H1 (cell line): ENCODE measurements at regions not wholly inside any gene's neighbourhood (a gene's known extent, or its start where the extent isn't known, plus 50 kb on each side); places are given as distances from the start of the nearest gene placed in this dataset.

Experiments used
- CTCF ChIA-PET: fragments of 300-600 bp; sonication (Branson Sonifier 250); formaldehyde crosslinking; loops from one replicate; lab custom pipeline; 2021; ENCODE audit not compliant: partially characterized antibody; lab: Charles Lee
- POLR2A ChIA-PET: fragments of 300-600 bp; sonication (Branson Sonifier 250); formaldehyde crosslinking; loops from one replicate; lab custom pipeline; 2021; ENCODE audit warnings: inconsistent platforms; ENCODE audit not compliant: partially characterized antibody; lab: Charles Lee
- DNase-seq, 2 experiments: peaks; one replicate each; pipeline versions ENCODE4 v3.0.0 to v3.0.0-alpha.2; 2010 to 2022; ENCODE audit warnings: low spot score in 2 of 2, low read depth in 1 of 2, mixed read lengths in 1 of 2
- FAIRE-seq: peaks from 2 replicates; lab custom pipeline; 2011; peaks lifted over from hg19 to GRCh38; lab: Jason Lieb, UNC
- H2AFZ ChIP-seq: 2 replicates; pipeline ENCODE4 v1.8.1; 2012; ENCODE audit warnings: low read length, inconsistent platforms
- H2AK5ac ChIP-seq: 2 replicates; pipeline ENCODE4 v1.6.1; 2013; ENCODE audit warnings: low read depth, low read length
- H2BK120ac ChIP-seq: replicated peaks from 2 replicates; pipeline ENCODE3; 2013; ENCODE audit warnings: low read depth, low read length, inconsistent platforms
- H2BK12ac ChIP-seq: 2 replicates; pipeline ENCODE4 v1.6.1; 2013; ENCODE audit warnings: low read depth, low read length
- H2BK15ac ChIP-seq: 2 replicates; pipeline ENCODE4 v1.6.1; 2013; ENCODE audit warnings: low read length
- H2BK20ac ChIP-seq: 2 replicates; pipeline ENCODE4 v1.6.1; 2013; ENCODE audit warnings: low read length
- H2BK5ac ChIP-seq: 2 replicates; pipeline ENCODE4 v1.6.1; 2013; ENCODE audit warnings: low read depth, low read length
- H3K14ac ChIP-seq: 2 replicates; pipeline ENCODE4 v1.6.1; 2013; ENCODE audit warnings: inconsistent platforms; ENCODE audit not compliant: insufficient read length
- H3K18ac ChIP-seq: 2 replicates; pipeline ENCODE4 v1.6.1; 2013; ENCODE audit warnings: low read length; ENCODE audit errors: extremely low read depth
- H3K23ac ChIP-seq: 2 replicates; pipeline ENCODE4 v1.6.1; 2013; ENCODE audit warnings: inconsistent platforms; ENCODE audit not compliant: insufficient read length
- H3K23me2 ChIP-seq: 2 replicates; pipeline ENCODE4 v1.6.1; 2013; ENCODE audit warnings: low read depth, low read length
- H3K27ac ChIP-seq: 2 replicates; pipeline ENCODE4 v1.6.1; 2011; ENCODE audit warnings: low read depth, low read length, inconsistent platforms
- H3K27me3 ChIP-seq, 4 experiments: replicated peaks in 1 of 4; 1 replicate in 1 of 4; 2 replicates in 3 of 4; pipeline versions ENCODE4 v1.6.1 to v1.8.1; 2011 to 2013; ENCODE audit warnings: low read length in 3 of 4, mild to moderate bottlenecking in 3 of 4, inconsistent platforms in 2 of 4, mixed read lengths in 2 of 4, moderate library complexity in 1 of 4; ENCODE audit not compliant: control insufficient read depth in 3 of 4, insufficient read depth in 3 of 4; ENCODE audit errors: extremely low read depth in 1 of 4
- H3K36me3 ChIP-seq, 4 experiments: 2 replicates each; pipeline versions ENCODE4 v1.6.1 to v1.8.1; 2011 to 2013; ENCODE audit warnings: mild to moderate bottlenecking in 4 of 4, low read length in 3 of 4, moderate library complexity in 2 of 4, control low read depth in 1 of 4, inconsistent platforms in 1 of 4; ENCODE audit not compliant: insufficient read depth in 4 of 4, control insufficient read depth in 2 of 4
- H3K4ac ChIP-seq: replicated peaks from 2 replicates; pipeline ENCODE3; 2013; ENCODE audit warnings: low read length, low read depth, mixed read lengths, inconsistent platforms; ENCODE audit not compliant: insufficient read length
- H3K4me1 ChIP-seq, 4 experiments: replicated peaks in 1 of 4; 1 replicate in 1 of 4; 2 replicates in 3 of 4; pipeline versions ENCODE4 v1.6.1 to v1.8.1; 2011 to 2013; ENCODE audit warnings: low read length in 3 of 4, inconsistent platforms in 2 of 4, mixed read lengths in 1 of 4; ENCODE audit not compliant: insufficient read depth in 4 of 4, control insufficient read depth in 3 of 4
- H3K4me2 ChIP-seq, 2 experiments: 2 replicates each; pipeline versions ENCODE4 v1.6.1 to v1.8.1; 2011 to 2013; ENCODE audit warnings: low read depth in 2 of 2, low read length in 2 of 2, control low read depth in 1 of 2, inconsistent platforms in 1 of 2, mild to moderate bottlenecking in 1 of 2; ENCODE audit not compliant: insufficient read depth in 1 of 2
- H3K4me3 ChIP-seq, 4 experiments: fragments of 200-600, 300-600 bp in 1 of 4; sonication (generic), shearing (Covaris generic), sonication (Bioruptor Twin) in 1 of 4; 2 replicates each; pipeline versions ENCODE4 v1.5.1 to v1.8.1; 2011 to 2016; ENCODE audit warnings: low read length in 4 of 4, low read depth in 3 of 4, control low read depth in 2 of 4, inconsistent platforms in 2 of 4, mild to moderate bottlenecking in 2 of 4, mixed read lengths in 1 of 4, moderate library complexity in 1 of 4; ENCODE audit not compliant: insufficient read depth in 2 of 4; ENCODE audit errors: extremely low read depth in 1 of 4
- H3K56ac ChIP-seq: replicated peaks from 2 replicates; pipeline ENCODE3; 2013; ENCODE audit warnings: low read depth, mild to moderate bottlenecking, mixed read lengths, low read length, inconsistent platforms; ENCODE audit not compliant: insufficient read length
- H3K79me1 ChIP-seq: 2 replicates; pipeline ENCODE4 v1.6.1; 2013; ENCODE audit warnings: low read depth, low read length, control low read depth
- H3K79me2 ChIP-seq, 2 experiments: 2 replicates each; pipeline versions ENCODE4 v1.6.1 to v1.8.1; 2012 to 2013; ENCODE audit warnings: low read length in 2 of 2, mild to moderate bottlenecking in 2 of 2, inconsistent platforms in 1 of 2; ENCODE audit not compliant: insufficient read depth in 2 of 2, control insufficient read depth in 1 of 2
- H3K9ac ChIP-seq, 4 experiments: replicated peaks in 1 of 4; 1 replicate in 1 of 4; 2 replicates in 3 of 4; pipeline versions ENCODE4 v1.6.1 to v1.8.1; 2011 to 2013; ENCODE audit warnings: low read depth in 3 of 4, low read length in 3 of 4, control low read depth in 2 of 4, mild to moderate bottlenecking in 2 of 4, moderate library complexity in 2 of 4, inconsistent platforms in 1 of 4; ENCODE audit errors: extremely low read depth in 1 of 4
- H3K9me3 ChIP-seq, 2 experiments: 2 replicates each; pipeline versions ENCODE4 v1.6.1 to v1.8.1; 2012 to 2013; ENCODE audit warnings: mild to moderate bottlenecking in 2 of 2, moderate library complexity in 2 of 2, control low read depth in 1 of 2, inconsistent platforms in 1 of 2, low read depth in 1 of 2, low read length in 1 of 2, mixed read lengths in 1 of 2; ENCODE audit not compliant: insufficient read depth in 2 of 2
- H4K20me1 ChIP-seq, 2 experiments: replicated peaks in 1 of 2; 2 replicates each; pipeline versions ENCODE3 to v1.8.1; 2011 to 2013; ENCODE audit warnings: inconsistent platforms in 2 of 2, low read length in 2 of 2, mild to moderate bottlenecking in 1 of 2; ENCODE audit not compliant: insufficient read depth in 2 of 2, control insufficient read depth in 1 of 2
- H4K5ac ChIP-seq: 2 replicates; pipeline ENCODE4 v1.6.1; 2013; ENCODE audit warnings: low read length, low read depth, mixed read lengths, inconsistent platforms; ENCODE audit not compliant: insufficient read length
- H4K8ac ChIP-seq: 2 replicates; pipeline ENCODE4 v1.8.0; 2013; ENCODE audit warnings: mild to moderate bottlenecking, moderate library complexity, low read length, inconsistent platforms; ENCODE audit not compliant: insufficient read depth; ENCODE audit errors: extremely low read depth
- H4K91ac ChIP-seq: replicated peaks from 2 replicates; pipeline ENCODE3; 2013; ENCODE audit warnings: low read length, mixed read lengths, inconsistent platforms; ENCODE audit not compliant: insufficient read length
- CTBP2 ChIP-seq: IDR thresholded peaks from 2 replicates; pipeline ENCODE4 v1.7.0; 2011; ENCODE audit warnings: borderline replicate concordance, mild to moderate bottlenecking, moderate library complexity, mixed read lengths, low read length; ENCODE audit not compliant: insufficient read depth, insufficient read length
- E2F6 ChIP-seq: IDR thresholded peaks from 2 replicates; pipeline ENCODE4 v1.6.1; 2012; ENCODE audit warnings: inconsistent platforms
- EGR1 ChIP-seq: IDR thresholded peaks from 2 replicates; pipeline ENCODE4 v1.6.1; 2011; ENCODE audit warnings: low read depth, low read length, borderline replicate concordance
- EP300 ChIP-seq, 2 experiments: IDR thresholded peaks; 1 replicate in 1 of 2; 2 replicates in 1 of 2; pipeline ENCODE4 v1.6.1; 2011 to 2012; ENCODE audit warnings: low read depth in 2 of 2, low read length in 2 of 2, mild to moderate bottlenecking in 2 of 2, borderline replicate concordance in 1 of 2, inconsistent platforms in 1 of 2, moderate library complexity in 1 of 2
- JUN ChIP-seq: IDR thresholded peaks from 2 replicates; pipeline ENCODE4 v1.6.1; 2011; ENCODE audit warnings: low read depth, mild to moderate bottlenecking, improper control_type of control experiment, low read length
- JUND ChIP-seq: IDR thresholded peaks from 2 replicates; pipeline ENCODE4 v1.6.1; 2011; ENCODE audit warnings: mild to moderate bottlenecking, improper control_type of control experiment, low read length
- KDM4A ChIP-seq: IDR thresholded peaks from one replicate; pipeline ENCODE4 v1.7.1; 2012; ENCODE audit warnings: low read depth, mild to moderate bottlenecking, moderate library complexity, low read length, inconsistent platforms; ENCODE audit not compliant: severe bottlenecking
- NANOG ChIP-seq: IDR thresholded peaks from 2 replicates; pipeline ENCODE4 v1.6.1; 2011; ENCODE audit warnings: low read length, low read depth, mild to moderate bottlenecking, inconsistent platforms; ENCODE audit not compliant: insufficient read depth, poor library complexity, severe bottlenecking
- POLR2A ChIP-seq, 2 experiments: IDR thresholded peaks; 1 replicate in 1 of 2; 2 replicates in 1 of 2; pipeline ENCODE4 v1.6.1; 2011; ENCODE audit warnings: low read depth in 2 of 2, low read length in 2 of 2, mild to moderate bottlenecking in 2 of 2; ENCODE audit errors: control extremely low read depth in 1 of 2
- RAD21 ChIP-seq, 2 experiments: IDR thresholded peaks in 1 of 2; conservative IDR thresholded peaks in 1 of 2; 2 replicates each; pipeline ENCODE4 v1.6.1; 2011; ENCODE audit warnings: low read depth in 2 of 2, low read length in 2 of 2, improper control_type of control experiment in 1 of 2, inconsistent platforms in 1 of 2, mild to moderate bottlenecking in 1 of 2, moderate library complexity in 1 of 2
- RBBP5 ChIP-seq: IDR thresholded peaks from 2 replicates; pipeline ENCODE4 v1.7.1; 2012; ENCODE audit warnings: low read depth, mild to moderate bottlenecking, inconsistent platforms, low read length, moderate library complexity, borderline replicate concordance
- SAP30 ChIP-seq: fragments of 300-600 bp; sonication (generic); IDR thresholded peaks from 2 replicates; pipeline ENCODE4 v1.7.1; 2012; ENCODE audit warnings: low read length, moderate library complexity, mild to moderate bottlenecking, inconsistent platforms; ENCODE audit not compliant: insufficient read depth, insufficient replicate concordance
- SP4 ChIP-seq: IDR thresholded peaks from 2 replicates; pipeline ENCODE4 v1.6.1; 2012; ENCODE audit warnings: low read length, inconsistent platforms
- WGBS, 2 experiments: shearing (Covaris generic) in 1 of 2; methylation state at CpG; one replicate each; pipeline versions ENCODE4 v1.1.6 to v1.1.7; 2013 to 2015; ENCODE audit warnings: low lambda C conversion rate in 2 of 2, mixed read lengths in 2 of 2, inconsistent platforms in 1 of 2, low coverage in 1 of 2, missing lambda C conversion rate in 1 of 2; ENCODE audit not compliant: insufficient replicate concordance in 2 of 2, insufficient coverage in 1 of 2, insufficient read length in 1 of 2; ENCODE audit errors: extremely low coverage in 1 of 2, missing lambda C conversion rate in 1 of 2; 5-methylcytosine and 5-hydroxymethylcytosine counted together

DNA sequence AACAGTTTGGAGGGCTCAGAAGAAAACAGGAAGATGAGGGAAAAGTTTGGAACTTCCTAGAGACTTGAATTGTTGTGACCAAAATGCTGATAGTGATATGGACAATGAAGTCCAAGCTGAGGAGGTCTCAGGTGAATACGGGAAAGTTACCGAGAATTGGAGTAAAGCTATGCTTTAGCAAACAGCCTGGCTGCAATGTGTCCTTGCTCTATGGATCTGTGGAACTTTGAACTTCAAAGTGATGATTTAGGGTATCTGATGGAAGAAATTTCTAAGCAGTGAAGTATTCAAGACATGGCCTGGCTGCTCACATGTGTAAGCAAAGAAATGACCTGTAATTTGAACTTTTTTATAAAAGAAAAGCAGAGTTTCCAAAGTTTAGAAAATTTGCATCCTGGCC, 240.2 kb upstream of the KLF14 start:
- Histone ChIP-seq H3K36me3 (peaks cover 0 to 4% (median 0%) of the 10 kb centered on the region in 4 experiments; a peak in 1 of 8 replicates), H4K91ac (no peak overlapping the region), H3K9ac (no peak overlapping the region), H4K20me1 (no peaks in the 10 kb centered on the region), H2BK5ac (no peak overlapping the region), H2BK120ac (no peak overlapping the region), H3K56ac (no peak overlapping the region), H3K23me2 (0 out of 2 replicates have a peak, but pooled peaks cover 3% of the 10 kb centered on the region), H2AK5ac (no peak overlapping the region), H3K79me1 (no peaks in the 10 kb centered on the region), H3K4me1 (no peaks in the 10 kb centered on the region), H3K23ac (no peak overlapping the region), H2BK12ac (no peak overlapping the region), H4K5ac (no peak overlapping the region), H3K27ac (no peak overlapping the region), H3K4me3 (no peak overlapping the region), H4K8ac (no peak overlapping the region), H3K27me3 (no peaks in the 10 kb centered on the region), H3K4ac (no peak overlapping the region), H3K79me2 (no peaks in the 10 kb centered on the region), H2BK15ac (no peak overlapping the region), H3K4me2 (no peak overlapping the region), H3K14ac (no peak overlapping the region), H3K18ac (no peak overlapping the region), H2BK20ac (no peak overlapping the region), H3K9me3 (peaks cover 0 to 6% of the 10 kb centered on the region in 2 experiments; a peak in 1 of 4 replicates), H2AFZ (no peak overlapping the region)
- CTCF ChIA-PET: interaction anchor here (0.8 to 1.6 kb wide), 3 partner anchors 9 to 34 kb away, joined by 3 to 7 read pairs (median 5); no protein-coding TSS in a partner anchor
- POLR2A ChIA-PET: no interaction called here
- WGBS, 2 experiments: 91% methylated on average over 2 of the region's 2 CpGs; no CpG with 5 or more reads in 1 of the 2 experiments
- no peak for DNase-seq
- no peak for FAIRE-seq
- TF ChIP-seq POLR2A (IDR thresholded peaks at IDR 0.05; ENCODE audit: control extremely low read depth in 1 of 2, low read depth in 2 of 2, low read length in 2 of 2): no peak
- no peak for TF ChIP-seq KDM4A
- TF ChIP-seq E2F6: no peak
- TF ChIP-seq EP300 (IDR thresholded peaks at IDR 0.05; ENCODE audit: borderline replicate concordance in 1 of 2, low read depth in 2 of 2, low read length in 2 of 2): no peak
- TF ChIP-seq SAP30: no peak
- TF ChIP-seq EGR1: no peak
- no peak for TF ChIP-seq JUND
- TF ChIP-seq NANOG: no peak
- TF ChIP-seq RBBP5: no peak
- no peak for TF ChIP-seq RAD21 (IDR thresholded peaks at IDR 0.05 in 1 of 2, conservative IDR thresholded peaks at IDR 0.05 in 1 of 2; ENCODE audit: low read depth in 2 of 2, low read length in 2 of 2)
- TF ChIP-seq CTBP2: no peak
- no peak for TF ChIP-seq JUN
- no peak for TF ChIP-seq SP4
